HCT116 (cell line): ENCODE measurements at regions not wholly inside any gene's neighbourhood (a gene's known extent, or its start where the extent isn't known, plus 50 kb on each side); places are given as distances from the start of the nearest gene placed in this dataset.

Experiments
- ATAC-seq: fragments of 200-7000 bp; cut with Tn5 transposase; 2 replicates; pipeline ENCODE4 v1.9.1; 2020; ENCODE audit warnings: mild to moderate bottlenecking, moderate library complexity
- BruUV-seq: library from RNA; stranded (reverse); fragments of 400-500 nt; replicated peaks from 2 replicates; lab custom pipeline; 2021; lab: Mats Ljungman, UMichigan
- CTCF ChIA-PET: fragments of 300-600 bp; sonication (Branson Sonifier 250); formaldehyde crosslinking; loops from one replicate; lab custom pipeline; 2021; ENCODE audit warnings: antibody characterized with exemption; lab: Charles Lee
- POLR2A ChIA-PET: fragments of 300-600, 350-600 bp; sonication (Branson Sonifier 250); formaldehyde crosslinking; loops from one replicate; lab custom pipeline; 2021; ENCODE audit warnings: antibody characterized with exemption; lab: Charles Lee
- RAD21 ChIA-PET, 2 experiments: fragments of 300-600 bp; sonication (Branson Sonifier 250); formaldehyde crosslinking; loops; one replicate each; lab custom pipeline; 2023; ENCODE audit warnings: low total read pairs in 2 of 2; ENCODE audit not compliant: uncharacterized antibody in 2 of 2, unreplicated experiment in 2 of 2, low non-redundant PET in 1 of 2; lab: Charles Lee
- DNase-seq: peaks from one replicate; pipeline ENCODE4 v3.0.0-alpha.2; 2010; ENCODE audit warnings: low read depth, low spot score
- H2AFZ ChIP-seq: fragments of 200-600 bp; shearing (Covaris generic), sonication (generic); 2 replicates; pipeline ENCODE4 v1.6.1; 2017; ENCODE audit warnings: low read depth, mixed run types, mixed read lengths, antibody characterized with exemption, low read length; ENCODE audit not compliant: poor library complexity, severe bottlenecking
- H3K27ac ChIP-seq: 2 replicates; pipeline ENCODE4 v1.5.1; 2012; ENCODE audit warnings: low read depth, low read length
- H3K27me3 ChIP-seq: fragments of 200-600 bp; sonication (generic); 2 replicates; pipeline ENCODE4 v1.6.1; 2016; ENCODE audit warnings: mixed run types, low read length, mixed read lengths; ENCODE audit not compliant: insufficient read depth
- H3K36me3 ChIP-seq, 2 experiments: fragments of 200-500 bp in 1 of 2; fragments of 200-600 bp in 1 of 2; sonication (Bioruptor generic) in 1 of 2; sonication (generic) in 1 of 2; 2 replicates each; pipeline versions ENCODE4 v1.5.1 to v1.6.1; 2014 to 2016; ENCODE audit warnings: low read length in 2 of 2, inconsistent platforms in 1 of 2, mixed read lengths in 1 of 2, mixed run types in 1 of 2; ENCODE audit not compliant: insufficient read depth in 2 of 2, control insufficient read depth in 1 of 2
- H3K4me1 ChIP-seq, 2 experiments: fragments of 200-600 bp in 1 of 2; sonication (generic) in 1 of 2; 2 replicates each; pipeline versions ENCODE4 v1.5.1 to v1.6.1; 2012 to 2017; ENCODE audit warnings: low read length in 2 of 2, inconsistent platforms in 1 of 2, mild to moderate bottlenecking in 1 of 2, mixed read lengths in 1 of 2, mixed run types in 1 of 2, moderate library complexity in 1 of 2; ENCODE audit not compliant: insufficient read depth in 2 of 2, control insufficient read depth in 1 of 2
- H3K4me2 ChIP-seq: fragments of 200-600 bp; sonication (generic); 2 replicates; pipeline ENCODE4 v1.6.1; 2017; ENCODE audit warnings: mixed run types, low read length, mixed read lengths
- H3K4me3 ChIP-seq, 2 experiments: fragments of 200-600 bp in 1 of 2; sonication (generic) in 1 of 2; replicated peaks in 1 of 2; 2 replicates each; pipeline ENCODE4 v1.5.1; 2011 to 2016; ENCODE audit warnings: low read length in 2 of 2, control low read depth in 1 of 2, low read depth in 1 of 2, mild to moderate bottlenecking in 1 of 2, mixed read lengths in 1 of 2, mixed run types in 1 of 2
- H3K79me2 ChIP-seq: fragments of 200-600 bp; sonication (generic); 2 replicates; pipeline ENCODE4 v1.6.1; 2017; ENCODE audit warnings: mild to moderate bottlenecking, mixed run types, low read length, moderate library complexity, mixed read lengths; ENCODE audit not compliant: insufficient read depth
- H3K9ac ChIP-seq: fragments of 200-600 bp; sonication (generic); 2 replicates; pipeline ENCODE4 v1.6.1; 2016; ENCODE audit warnings: low read length, mixed read lengths
- H3K9me2 ChIP-seq: fragments of 200-600 bp; sonication (generic), shearing (Covaris generic); 2 replicates; pipeline ENCODE4 v1.6.1; 2017; ENCODE audit warnings: mixed run types, mild to moderate bottlenecking, moderate library complexity; ENCODE audit not compliant: insufficient read depth
- H3K9me3 ChIP-seq, 2 experiments: fragments of 200-500 bp in 1 of 2; fragments of 200-600 bp in 1 of 2; sonication (Bioruptor generic) in 1 of 2; sonication (generic) in 1 of 2; 2 replicates each; pipeline ENCODE4 v1.6.1; 2014 to 2017; ENCODE audit warnings: low read length in 2 of 2, mixed read lengths in 2 of 2, inconsistent platforms in 1 of 2, low read depth in 1 of 2, mild to moderate bottlenecking in 1 of 2, mixed run types in 1 of 2, moderate library complexity in 1 of 2; ENCODE audit not compliant: control insufficient read depth in 1 of 2, insufficient read depth in 1 of 2
- H4K20me1 ChIP-seq: fragments of 200-600 bp; sonication (generic), shearing (Covaris generic); 2 replicates; pipeline ENCODE4 v1.6.1; 2017; ENCODE audit warnings: mixed run types, mild to moderate bottlenecking, moderate library complexity; ENCODE audit not compliant: insufficient read depth
- EGR1 ChIP-seq: IDR thresholded peaks from 2 replicates; pipeline ENCODE4 v1.6.1; 2012; ENCODE audit warnings: low read depth
- FOSL1 ChIP-seq: IDR thresholded peaks from 2 replicates; pipeline ENCODE4 v1.6.1; 2012; ENCODE audit warnings: low read depth
- JUND ChIP-seq: IDR thresholded peaks from 2 replicates; pipeline ENCODE4 v1.6.1; 2012
- POLR2A ChIP-seq: IDR thresholded peaks from 2 replicates; pipeline ENCODE4 v1.7.0; 2011; ENCODE audit warnings: borderline replicate concordance; ENCODE audit not compliant: insufficient read depth, insufficient read length; ENCODE audit errors: extremely low read depth
- RAD21 ChIP-seq: IDR thresholded peaks from 2 replicates; pipeline ENCODE4 v1.6.1; 2012; ENCODE audit warnings: low read depth, mild to moderate bottlenecking
- YY1 ChIP-seq: IDR thresholded peaks from 2 replicates; pipeline ENCODE4 v1.6.1; 2011; ENCODE audit warnings: low read length, low read depth, moderate library complexity, mild to moderate bottlenecking; ENCODE audit not compliant: insufficient replicate concordance; ENCODE audit errors: extremely low read depth
- ZFX ChIP-seq: fragments of 450-650 bp; IDR thresholded peaks from 2 replicates; pipeline ENCODE4 v1.6.1; 2017
- intact Hi-C: fragments of 100-400 bp; cut with micrococcal nuclease; formaldehyde crosslinking; loops from 2 replicates; pipeline ENCODE4 v1.10.0; 2022

- Histone ChIP-seq H3K9me3 (no peaks in the 10 kb centered on the region), H4K20me1 (no peaks in the 10 kb centered on the region), H2AFZ (no peak overlapping the region), H3K27me3 (0 out of 2 replicates have a peak, but pooled peaks cover 3% of the 10 kb centered on the region), H3K9me2 (no peaks in the 10 kb centered on the region), H3K79me2 (no peaks in the 10 kb centered on the region), H3K9ac (no peak overlapping the region), H3K27ac (no peak overlapping the region), H3K4me1 (no peaks in the 10 kb centered on the region), H3K36me3 (no peaks in the 10 kb centered on the region), H3K4me3 (no peak overlapping the region), H3K4me2 (no peak overlapping the region)
- ChIA-PET CTCF (interaction anchor here (1.0 to 1.2 kb wide), 2 partner anchors 9 to 235 kb away, joined by 3 to 4 read pairs; no protein-coding TSS in a partner anchor), POLR2A (no interaction called here), RAD21 (no interaction called here)
- no peak for DNase-seq
- intact Hi-C loops: no loop called here
- no TSS peak for BruUV-seq
- TF ChIP-seq JUND: no peak
- no peak for TF ChIP-seq EGR1
- TF ChIP-seq FOSL1: no peak
- no peak for ATAC-seq
Measured at GRCh38 chr7:50182759-50183158, 89.7 kb upstream of the ZPBP start.

GRCh38 chr7:50181081-50181480 lies 88.0 kb upstream of the ZPBP start:
- no peak for ATAC-seq
- Histone ChIP-seq H3K4me1 (no peaks in the 10 kb centered on the region), H3K79me2 (no peaks in the 10 kb centered on the region), H3K4me3 (no peak overlapping the region), H3K27me3 (0 out of 2 replicates have a peak, but pooled peaks cover 3% of the 10 kb centered on the region), H3K9ac (no peak overlapping the region)
- CTCF ChIA-PET: no interaction called here
- intact Hi-C loops: no loop called here
- TF ChIP-seq RAD21: no peak
- TF ChIP-seq POLR2A: no peak
- TF ChIP-seq YY1: no peak
- no peak for TF ChIP-seq ZFX
- TF ChIP-seq, all 23 proteins: peak for 0
- ChIA-PET POLR2A (no interaction called here), RAD21 (no interaction called here)
- Histone ChIP-seq H2AFZ (no peak overlapping the region), H3K4me2 (no peak overlapping the region), H3K9me3 (no peaks in the 10 kb centered on the region), H3K9me2 (no peaks in the 10 kb centered on the region), H3K36me3 (no peaks in the 10 kb centered on the region), H4K20me1 (no peaks in the 10 kb centered on the region), H3K27ac (no peak overlapping the region)
- no peak for DNase-seq
- BruUV-seq: no TSS peak
